Superior temporal gyrus (tissue), 1 donor: ENCODE measurements at regions not wholly inside any gene's neighbourhood (a gene's known extent, or its start where the extent isn't known, plus 50 kb on each side); places are given as distances from the start of the nearest gene placed in this dataset.

ENCODE experiments used
- DNase-seq: peaks from one replicate; pipeline ENCODE4 v3.0.0-alpha.2; 2016; ENCODE audit errors: extremely low spot score

GRCh38 chrX:39730662-39731329 is 367.0 kb downstream of the BCOR start:
- DNase-seq, result peak; percentile 66

DNA sequence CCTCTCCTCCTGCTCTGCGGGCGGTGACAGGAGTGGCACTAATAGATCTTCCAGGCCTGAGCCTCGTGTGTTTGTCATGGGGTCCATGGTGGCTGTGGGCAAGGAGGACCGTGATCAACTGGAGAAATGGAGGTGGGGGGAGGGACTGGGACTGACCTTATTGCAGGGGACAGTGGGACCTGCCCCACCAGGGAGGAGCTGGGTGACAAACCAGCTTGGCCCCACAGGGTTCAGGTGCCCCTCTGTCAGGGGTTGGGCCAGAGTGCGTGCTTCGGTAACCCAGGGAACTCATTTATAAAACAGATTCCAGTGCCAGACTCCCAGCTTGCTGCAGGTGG is 366.5 kb downstream of the BCOR start:
- DNase-seq, result no peak

DNA sequence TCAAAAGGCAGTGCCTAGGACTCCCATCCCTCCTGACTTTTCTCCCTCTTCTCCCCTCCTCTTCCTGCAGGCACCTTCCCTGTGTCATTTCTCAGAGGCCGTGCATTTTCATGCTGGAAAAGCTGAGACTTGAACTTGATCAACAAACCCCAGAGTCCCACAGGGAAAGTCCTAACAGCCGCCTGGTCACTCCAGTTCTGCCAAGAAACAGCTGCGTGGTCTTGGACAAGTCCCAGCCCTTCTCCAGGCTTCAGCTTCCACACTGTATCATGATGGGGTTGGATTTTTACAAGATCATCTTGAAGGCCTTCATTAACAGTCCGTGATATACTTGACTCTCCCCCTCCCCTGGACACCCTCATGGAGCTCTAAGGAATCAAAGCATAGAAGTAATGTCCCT is 366.0 kb downstream of the BCOR start:
- no peak for DNase-seq

DNA sequence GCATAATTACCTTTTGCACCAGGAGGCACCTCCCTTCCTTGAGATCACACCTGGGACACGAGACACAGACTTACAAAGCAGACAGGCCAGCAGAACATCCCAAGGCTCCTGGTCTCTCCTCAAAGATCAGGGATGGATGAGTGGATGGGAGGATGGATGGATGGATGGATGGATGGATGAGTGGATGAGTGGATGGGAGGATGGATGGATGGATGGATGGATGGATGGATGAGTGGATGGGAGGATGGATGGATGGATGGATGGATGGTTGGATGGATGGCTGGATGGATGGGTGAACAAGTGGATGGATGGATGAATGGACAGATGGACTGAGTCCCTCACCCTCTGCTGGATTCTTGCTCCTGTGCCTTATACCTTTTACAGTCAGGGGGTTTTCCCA is 364.0 kb downstream of the BCOR start:
- no peak for DNase-seq

DNA sequence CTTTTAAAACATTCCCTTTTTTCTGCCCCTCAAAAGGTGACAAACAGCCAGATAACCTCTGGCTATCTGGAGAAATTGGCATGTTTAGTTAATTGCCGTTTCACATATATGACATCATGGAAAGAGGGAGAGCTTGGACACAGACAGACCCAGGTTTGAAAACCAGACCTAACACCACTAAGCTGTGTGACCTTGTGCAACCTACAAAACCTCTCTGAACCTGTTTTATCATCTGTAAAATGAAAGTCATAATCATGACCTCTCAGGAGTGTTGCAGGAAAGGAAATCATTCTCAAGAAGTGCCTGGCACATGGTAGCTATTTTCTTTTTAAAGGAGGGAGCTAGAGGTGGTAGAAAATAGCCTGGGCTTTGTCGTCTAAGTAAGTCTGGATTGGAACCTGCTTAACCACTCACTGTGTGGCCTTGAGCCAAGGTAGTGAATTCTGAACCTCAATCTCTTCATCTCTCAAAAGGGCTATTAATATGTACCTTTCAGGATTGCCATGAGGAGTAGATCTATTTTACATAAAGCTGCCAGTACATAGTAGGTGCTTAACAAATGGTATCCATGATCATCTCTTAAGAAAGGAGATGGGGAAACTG is 363.5 kb downstream of the BCOR start:
- no peak for DNase-seq

DNA sequence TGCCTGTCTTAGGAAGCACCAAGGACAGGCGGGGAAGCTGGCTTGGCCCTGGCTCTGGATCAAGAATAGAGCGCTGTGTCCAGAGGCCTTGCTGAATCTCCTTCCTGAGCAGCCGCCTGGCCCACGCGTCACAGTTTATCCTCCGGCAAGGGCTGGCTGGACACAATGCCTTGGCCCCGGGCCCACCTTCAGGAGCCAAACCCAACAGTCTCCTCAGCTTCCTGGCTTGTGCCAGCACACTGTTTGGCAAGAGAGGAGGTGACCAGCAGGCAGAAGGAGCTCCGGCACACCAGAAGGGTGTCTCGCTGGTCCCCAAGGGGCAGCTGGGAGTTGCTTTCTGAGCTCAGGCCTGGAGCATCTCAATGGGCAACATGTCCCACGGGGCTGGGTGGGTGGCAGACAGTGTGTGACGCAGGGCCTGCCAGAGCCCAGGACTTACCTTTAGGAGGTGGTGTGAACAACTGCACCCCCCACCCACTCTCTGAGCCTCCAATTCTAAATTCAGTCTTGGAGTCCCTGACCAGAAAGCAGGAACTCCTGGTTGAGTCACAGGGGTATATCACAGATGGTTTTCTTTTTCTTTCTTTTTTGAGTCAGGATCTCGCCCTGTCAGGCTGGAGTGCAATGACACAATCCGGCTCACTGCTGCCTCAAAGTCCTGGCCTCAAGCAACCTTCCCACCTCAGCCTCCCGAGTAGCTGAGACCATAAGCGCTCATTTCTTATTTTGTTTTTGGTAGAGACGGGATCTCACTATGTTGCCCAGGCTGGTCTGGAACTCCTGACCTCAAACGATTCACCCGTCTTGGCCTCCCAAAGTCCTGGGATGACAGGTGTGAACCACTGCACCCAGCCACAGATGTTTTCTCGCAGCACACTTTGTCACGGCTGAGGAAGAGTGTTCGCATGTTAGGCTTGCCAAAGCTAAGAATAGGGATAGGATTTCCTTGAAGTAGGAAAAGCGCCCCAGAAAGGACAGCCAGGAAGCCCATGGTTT is 361.2 kb downstream of the BCOR start:
- no peak for DNase-seq

- no peak for DNase-seq
Observed at GRCh38 chrX:39739585-39739984, 358.2 kb downstream of the BCOR start.

- DNase-seq, result no peak
Observed at GRCh38 chrX:39740078-39740477, 357.7 kb downstream of the BCOR start.

DNA sequence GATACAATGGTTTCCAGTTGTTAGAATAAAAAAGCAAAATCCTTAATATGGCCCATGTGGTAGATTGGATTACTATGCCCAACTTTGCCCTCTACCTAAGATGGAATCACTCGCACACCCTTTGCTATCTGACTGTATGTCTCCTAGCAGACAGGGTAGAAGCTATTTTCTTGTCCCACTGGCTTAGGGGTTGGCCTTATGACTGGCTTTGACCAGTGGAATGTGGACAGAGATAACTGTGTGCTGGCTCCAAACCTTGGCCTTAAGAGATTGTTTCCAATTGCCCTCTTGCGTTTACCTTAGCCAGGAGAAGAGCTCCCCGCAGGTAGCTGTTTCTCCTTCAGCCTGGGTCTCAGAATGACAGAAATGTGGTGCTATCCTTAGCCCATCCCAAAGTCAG is 355.9 kb downstream of the BCOR start:
- DNase-seq, result no peak

GRCh38 chrX:39745818-39746217 is 351.9 kb downstream of the BCOR start:
- no peak for DNase-seq

- DNase-seq, result no peak
Observed at GRCh38 chrX:39749135-39749534, 348.6 kb downstream of the BCOR start.

GRCh38 chrX:39749728-39750127 is 348.0 kb downstream of the BCOR start:
- no peak for DNase-seq

DNA sequence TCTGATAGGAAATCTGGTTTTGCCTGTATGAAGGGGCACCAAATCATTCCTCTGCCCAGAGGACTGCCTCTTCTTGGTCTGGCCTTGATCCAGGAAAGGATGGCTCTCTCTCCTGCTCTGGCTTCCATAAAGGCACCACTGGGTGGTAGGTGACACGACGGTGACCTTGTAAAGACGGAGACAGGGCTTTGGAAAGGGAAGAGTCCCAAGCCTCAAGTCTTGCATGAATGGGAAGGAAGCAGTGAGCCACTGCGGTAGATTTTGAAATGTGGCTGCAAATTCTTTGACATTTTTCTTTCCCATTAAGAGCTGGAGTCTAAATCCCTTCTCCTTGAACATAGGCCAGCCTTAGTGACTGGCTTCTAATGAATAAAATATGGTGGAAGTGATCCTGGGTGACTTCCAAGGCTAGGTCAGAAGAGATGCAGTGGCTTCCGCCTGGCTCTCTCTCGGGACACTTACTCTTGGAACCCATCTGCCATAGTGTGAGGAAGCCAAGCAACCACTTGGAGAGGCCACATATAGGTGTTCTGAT is 347.4 kb downstream of the BCOR start:
- DNase-seq, result no peak

- DNase-seq, result no peak
Observed at GRCh38 chrX:39750848-39751247, 346.9 kb downstream of the BCOR start.

DNA sequence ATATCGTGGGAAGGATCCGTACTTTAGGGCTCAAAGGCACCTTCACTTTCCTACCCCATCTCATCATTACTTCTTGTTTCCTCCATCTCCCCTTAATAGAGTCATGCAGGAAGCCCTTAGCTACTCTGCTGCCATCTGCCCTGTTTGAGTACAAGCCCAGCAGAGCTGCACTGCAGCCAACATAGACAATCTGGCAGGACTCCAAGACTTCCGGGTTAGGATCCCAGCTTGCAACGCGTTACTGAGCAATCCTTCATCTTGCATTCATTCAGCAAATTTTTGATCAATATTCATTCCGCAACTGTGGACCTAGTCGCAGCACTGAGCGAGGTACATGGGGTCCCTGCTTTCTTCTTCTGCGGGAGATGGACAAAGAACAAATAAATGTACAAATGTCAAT is 344.9 kb downstream of the BCOR start:
- peak; percentile 68 for DNase-seq

- no peak for DNase-seq
Observed at GRCh38 chrX:39753293-39753996, 344.3 kb downstream of the BCOR start.

DNA sequence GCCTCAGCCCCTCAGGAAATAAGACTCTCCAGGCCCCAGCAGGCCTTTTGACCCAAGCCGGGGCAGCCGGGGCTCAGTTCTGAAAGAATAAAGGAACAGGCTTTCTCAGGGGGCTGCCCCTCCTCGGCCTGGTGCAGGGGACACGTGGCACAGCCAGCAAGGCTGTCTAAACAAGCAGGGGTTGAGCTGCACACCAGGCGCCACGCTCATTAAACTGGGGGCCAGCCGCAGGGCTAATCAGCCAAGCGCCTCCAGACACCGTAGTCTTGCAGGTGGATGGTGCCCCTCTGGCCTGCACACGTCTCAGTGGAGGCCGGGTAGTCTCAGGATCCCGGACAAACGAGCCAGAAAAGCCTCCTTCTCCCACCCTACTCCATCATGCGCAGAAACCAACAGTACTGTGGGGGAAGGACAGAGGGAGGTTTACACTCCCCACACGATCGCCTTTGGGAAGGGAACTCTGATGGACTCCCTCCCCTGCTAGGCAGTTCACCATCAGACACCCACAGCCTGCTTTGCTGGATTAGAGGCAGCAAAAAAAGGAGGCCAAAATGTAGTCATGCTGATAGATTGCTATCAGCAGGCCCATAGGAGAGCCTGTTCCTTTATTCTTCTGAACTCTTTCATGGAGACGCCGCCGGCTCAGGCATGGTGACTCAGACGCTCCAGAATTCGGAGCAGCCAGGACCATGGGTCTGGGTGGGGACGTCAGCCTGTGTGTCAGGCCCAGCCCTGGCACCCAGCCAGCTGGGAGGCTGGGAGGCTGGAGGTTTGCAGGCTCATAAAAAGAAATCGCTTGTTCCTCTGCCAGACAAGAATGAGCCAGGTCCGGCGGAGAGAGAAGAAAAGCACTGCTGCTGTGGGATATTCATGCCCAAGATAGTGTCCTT is 342.4 kb downstream of the BCOR start:
- peak; percentile 25 for DNase-seq

- no peak for DNase-seq
Observed at GRCh38 chrX:39756086-39756883, 341.5 kb downstream of the BCOR start.

DNA sequence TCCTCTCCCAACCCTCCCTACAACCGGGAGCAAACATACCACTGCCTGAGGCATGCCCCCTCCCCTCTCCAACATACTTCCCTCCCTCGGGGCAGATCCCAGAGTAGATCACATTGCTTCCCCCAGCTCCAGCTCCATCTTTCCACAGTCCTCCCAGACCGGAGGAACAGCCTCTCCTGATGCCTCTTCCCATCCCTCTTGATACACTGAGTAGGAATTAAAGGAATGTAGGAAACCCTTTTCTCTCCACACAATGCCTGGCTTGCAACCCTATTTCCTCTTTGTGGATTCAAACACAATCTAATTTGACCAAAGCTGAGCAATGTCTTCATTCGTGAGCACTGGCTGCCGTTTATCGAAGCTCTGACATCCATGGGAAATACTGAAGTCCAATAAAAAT is 339.8 kb downstream of the BCOR start:
- DNase-seq, result no peak
